HCT116 (cell line): ENCODE measurements at regions not wholly inside any gene's neighbourhood (a gene's known extent, or its start where the extent isn't known, plus 50 kb on each side); places are given as distances from the start of the nearest gene placed in this dataset.

ENCODE experiments used
- CEBPB ChIP-seq: IDR thresholded peaks from 2 replicates; pipeline ENCODE4 v1.6.1; 2012; ENCODE audit warnings: low read depth
- CTCF ChIP-seq, 3 experiments: fragments of 200-600 bp in 1 of 3; sonication (generic) in 1 of 3; IDR thresholded peaks in 2 of 3; conservative IDR thresholded peaks in 1 of 3; 2 replicates each; pipeline ENCODE4 v1.5.1; 2012 to 2017; ENCODE audit warnings: low read depth in 2 of 3, low read length in 2 of 3, antibody characterized with exemption in 1 of 3, borderline replicate concordance in 1 of 3, control low read depth in 1 of 3, mild to moderate bottlenecking in 1 of 3, mixed read lengths in 1 of 3, mixed run types in 1 of 3, moderate library complexity in 1 of 3; ENCODE audit not compliant: insufficient read depth in 1 of 3
- EZH2 ChIP-seq: fragments of 200-600 bp; sonication (generic); IDR thresholded peaks from 2 replicates; pipeline ENCODE4 v1.6.1; 2017; ENCODE audit warnings: antibody characterized with exemption, mixed run types
- EZH2phosphoT487 ChIP-seq: fragments of 200-600 bp; IDR thresholded peaks from 2 replicates; pipeline ENCODE4 v1.6.1; 2018; ENCODE audit warnings: antibody characterized with exemption, borderline replicate concordance
- JUND ChIP-seq: IDR thresholded peaks from 2 replicates; pipeline ENCODE4 v1.6.1; 2012
- POLR2A ChIP-seq: IDR thresholded peaks from 2 replicates; pipeline ENCODE4 v1.7.0; 2011; ENCODE audit warnings: borderline replicate concordance; ENCODE audit not compliant: insufficient read depth, insufficient read length; ENCODE audit errors: extremely low read depth
- SIN3A ChIP-seq: IDR thresholded peaks from 2 replicates; pipeline ENCODE4 v1.6.1; 2012; ENCODE audit warnings: low read depth

GRCh38 chr1:36665478-36666080 lies 182.9 kb upstream of the CSF3R start:
- no peak for TF ChIP-seq SIN3A
- TF ChIP-seq CTCF (IDR thresholded peaks at IDR 0.05 in 2 of 3, conservative IDR thresholded peaks at IDR 0.05 in 1 of 3; ENCODE audit: borderline replicate concordance in 1 of 3, insufficient read depth in 1 of 3, low read depth in 2 of 3, low read length in 2 of 3) = no peak
- TF ChIP-seq POLR2A = no peak
- TF ChIP-seq EZH2 = no peak
- no peak for TF ChIP-seq CEBPB
- TF ChIP-seq JUND = no peak
- TF ChIP-seq EZH2phosphoT487 = no peak
